ENCODE measurements at regions not wholly inside any gene's neighbourhood (a gene's known extent, or its start where the extent isn't known, plus 50 kb on each side); places are given as distances from the start of the nearest gene placed in this dataset.

DNA sequence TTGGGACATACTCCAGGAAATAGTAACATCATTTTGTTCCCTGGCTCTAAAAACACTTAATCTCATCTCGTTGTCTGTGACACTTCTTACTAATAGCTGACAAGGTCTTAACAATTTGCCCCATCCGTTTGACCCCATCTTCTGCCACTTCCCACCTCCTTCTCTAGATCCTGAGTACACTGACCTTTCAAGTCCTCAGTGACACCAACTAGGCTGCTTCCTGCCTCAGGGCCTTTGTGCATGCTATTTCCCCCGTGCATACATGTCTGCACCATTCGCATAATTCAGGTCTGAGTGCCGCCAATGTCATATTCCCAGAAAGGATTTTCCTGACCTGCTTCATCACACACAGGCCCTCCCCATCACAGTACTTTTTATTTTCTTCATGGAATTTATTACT is 70.6 kb upstream of the CCND2 start:
- no peak for TF ChIP-seq CTCF (IDR thresholded peaks at IDR 0.05; ENCODE audit: low read depth, low read length)
- H3K4me3 ChIP-seq (ENCODE audit: low read depth, low read length), result no peak overlapping the region

DNA sequence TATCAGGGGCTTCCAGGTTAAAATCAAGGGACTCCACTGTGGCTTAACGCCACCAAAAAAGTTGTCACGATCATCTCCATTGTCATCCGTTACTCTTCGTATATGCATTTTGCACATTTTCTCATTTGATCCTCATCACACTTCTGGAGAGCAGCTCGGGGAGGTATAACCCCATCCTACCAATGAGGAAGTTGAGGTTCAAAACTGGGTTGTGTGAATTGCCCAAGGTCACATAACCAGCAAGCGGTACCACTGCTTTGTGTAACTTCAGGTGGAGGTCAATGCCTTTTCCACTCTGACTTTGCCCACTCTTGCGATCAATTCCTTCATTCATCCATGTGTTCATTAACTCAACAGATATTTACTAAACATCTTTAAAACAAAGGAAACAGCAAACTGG is 71.1 kb upstream of the CCND2 start:
- no peak overlapping the region for H3K4me3 ChIP-seq (ENCODE audit: low read depth, low read length)
- TF ChIP-seq CTCF (IDR thresholded peaks at IDR 0.05; ENCODE audit: low read depth, low read length), result no peak

DNA sequence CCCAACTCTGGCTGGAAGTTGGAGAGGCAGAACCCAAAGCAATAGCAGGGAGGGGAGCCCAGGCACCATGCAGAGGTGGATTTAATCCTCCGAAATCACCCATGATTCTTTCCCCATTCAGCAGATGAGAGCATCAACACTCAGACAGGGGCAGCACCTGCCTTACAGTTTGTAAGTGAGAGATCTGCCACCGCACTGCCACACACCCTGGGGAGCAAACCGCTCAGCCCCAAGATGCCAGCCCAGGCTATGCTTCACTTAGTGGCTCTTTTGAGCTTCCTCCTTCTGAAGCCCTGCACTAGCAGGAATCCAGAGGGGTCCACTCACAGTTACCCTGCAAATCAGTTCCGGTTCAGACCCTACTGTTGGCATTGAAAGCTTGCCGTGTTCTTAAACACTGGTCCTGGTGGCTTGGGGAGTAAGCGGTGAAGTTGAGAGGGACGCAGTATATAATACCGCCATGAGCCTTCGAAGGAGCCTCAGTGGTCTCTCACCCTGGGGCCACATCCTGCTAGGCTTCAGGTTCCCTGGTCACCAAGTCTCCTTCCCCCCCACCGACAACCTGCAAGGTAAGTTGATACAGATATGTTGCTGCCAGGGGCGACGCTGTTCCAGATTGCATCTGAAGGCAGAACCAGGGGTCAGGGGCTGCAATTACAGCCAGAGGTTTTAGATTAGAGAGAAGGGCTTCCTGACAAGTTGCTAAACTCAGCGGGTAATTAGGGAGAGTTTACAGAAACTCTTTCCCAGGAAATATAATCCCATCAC is 72.0 kb upstream of the CCND2 start:
- no peak overlapping the region for H3K4me3 ChIP-seq (ENCODE audit: low read depth, low read length)
- TF ChIP-seq CTCF (IDR thresholded peaks at IDR 0.05; ENCODE audit: low read depth, low read length), result no peak

DNA sequence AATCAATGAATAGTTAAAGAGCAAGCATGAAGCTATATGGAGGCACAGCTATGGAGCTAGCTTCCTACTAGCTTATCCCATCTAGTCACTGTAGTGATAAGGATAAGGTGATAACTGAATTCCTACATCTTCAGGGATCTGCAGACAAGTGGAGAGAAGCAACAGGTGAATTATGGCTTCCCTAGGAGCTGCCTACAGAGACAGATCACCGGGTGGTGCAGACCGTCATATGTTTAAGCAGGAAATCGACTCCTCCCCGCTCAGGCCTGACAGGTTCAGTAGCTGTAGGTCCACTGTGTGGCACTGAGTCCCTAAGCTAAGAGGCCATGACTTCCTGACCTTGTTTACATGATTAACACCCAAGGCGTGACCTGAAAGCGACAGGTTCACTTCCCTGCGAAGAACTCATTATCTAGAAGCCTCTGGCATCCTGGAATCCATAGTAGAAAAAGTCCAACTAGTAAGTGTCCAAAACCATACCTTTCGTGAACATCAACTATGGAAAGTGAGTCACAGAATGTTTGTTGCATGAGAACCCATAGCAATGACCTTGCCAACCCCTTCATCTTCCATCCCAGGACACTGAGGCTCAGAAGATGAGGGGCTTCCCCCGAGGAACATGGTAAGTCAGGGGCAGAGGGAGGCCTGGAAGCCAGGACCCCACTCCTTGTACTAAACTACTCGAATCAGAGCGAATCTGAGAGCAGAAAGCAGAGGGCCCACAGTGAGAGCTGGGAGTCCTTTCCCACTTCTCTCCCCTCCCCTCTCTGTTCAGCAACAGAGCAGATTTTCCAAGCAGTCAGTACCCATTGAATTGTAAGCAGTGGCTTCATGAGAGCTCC is 75.4 kb upstream of the CCND2 start:
- H3K4me3 ChIP-seq (ENCODE audit: low read depth, low read length), result no peak overlapping the region
- no peak for TF ChIP-seq CTCF (IDR thresholded peaks at IDR 0.05; ENCODE audit: low read depth, low read length)

DNA sequence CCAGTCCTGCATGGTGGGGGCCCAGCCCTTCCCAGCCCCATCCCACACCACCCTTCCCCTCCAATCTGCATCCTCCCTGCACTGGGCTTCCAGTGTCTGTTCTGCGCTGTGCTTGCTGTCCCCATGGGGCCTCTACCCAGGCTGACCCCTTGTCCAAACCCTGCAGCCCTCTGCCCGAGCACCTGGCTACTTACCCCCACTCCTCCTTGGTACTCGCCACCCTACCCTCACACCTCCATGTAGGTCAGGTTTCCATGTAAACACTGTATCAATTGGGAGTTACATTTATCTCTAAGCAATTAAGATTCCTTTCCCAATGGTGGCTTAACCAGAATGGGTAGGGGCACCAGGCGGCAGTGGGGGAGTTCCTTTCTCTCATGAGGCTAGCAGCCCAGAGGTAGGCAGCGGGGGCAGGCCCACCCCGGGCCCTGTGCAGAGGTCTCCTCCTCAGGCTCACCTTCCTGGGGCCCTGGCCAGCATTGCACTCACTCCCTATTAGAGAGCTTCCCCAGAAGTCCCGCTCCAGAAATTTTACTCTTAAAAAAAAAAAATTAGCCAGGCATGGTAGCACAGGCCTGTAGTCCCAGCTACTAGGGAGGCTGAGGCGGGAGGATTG is 76.6 kb upstream of the CCND2 start:
- no peak overlapping the region for H3K4me3 ChIP-seq (ENCODE audit: low read depth, low read length)
- no peak for TF ChIP-seq CTCF (IDR thresholded peaks at IDR 0.05; ENCODE audit: low read depth, low read length)

GRCh38 chr12:4194668-4195067 is 78.9 kb upstream of the CCND2 start:
- no peak overlapping the region for H3K4me3 ChIP-seq (ENCODE audit: low read depth, low read length)
- no peak for TF ChIP-seq CTCF (IDR thresholded peaks at IDR 0.05; ENCODE audit: low read depth, low read length)

DNA sequence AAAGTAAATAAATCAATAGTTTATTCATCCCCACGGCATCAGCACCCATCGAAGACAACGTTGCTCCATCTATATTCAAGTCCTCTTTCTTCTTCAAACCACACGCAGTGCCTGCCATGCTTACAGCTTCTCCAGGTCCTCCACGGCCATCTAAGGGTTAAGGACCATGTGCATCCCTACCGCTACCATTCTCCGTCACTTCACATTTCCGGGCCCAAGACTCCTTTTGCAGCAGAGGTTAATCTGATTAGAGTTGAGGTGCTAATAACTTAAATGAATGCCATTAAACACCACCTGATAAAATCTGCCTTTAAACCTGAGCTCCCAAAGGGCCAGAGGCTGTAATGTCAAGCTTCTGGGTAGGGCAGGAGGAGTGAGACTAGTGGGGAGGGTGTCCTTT is 79.7 kb upstream of the CCND2 start:
- TF ChIP-seq CTCF (IDR thresholded peaks at IDR 0.05; ENCODE audit: low read depth, low read length), result no peak
- H3K4me3 ChIP-seq (ENCODE audit: low read depth, low read length), result no peak overlapping the region

Data from WI38 (cell line).